Uterus (tissue), 3 donors: ENCODE measurements at regions not wholly inside any gene's neighbourhood (a gene's known extent, or its start where the extent isn't known, plus 50 kb on each side); places are given as distances from the start of the nearest gene placed in this dataset.

Experiments
- DNase-seq, 2 donors: peaks; one replicate each; pipeline ENCODE4 v3.0.0-alpha.2; 2019 to 2020
- H3K27ac ChIP-seq, 2 donors: fragments of 200-600 bp; sonication (generic); 1 replicate in 1 of 2; 2 replicates in 1 of 2; pipeline ENCODE4 v1.5.1; 2016 to 2018
- H3K27me3 ChIP-seq, 2 donors: fragments of 200-600 bp; sonication (generic); one replicate each; pipeline ENCODE4 v1.5.1; 2018 to 2019; ENCODE audit warnings: control low read depth in 1 of 2
- H3K36me3 ChIP-seq, 2 donors: fragments of 200-600 bp; sonication (generic); one replicate each; pipeline ENCODE4 v1.5.1; 2019; ENCODE audit warnings: control low read depth in 1 of 2
- H3K4me1 ChIP-seq, 2 donors: fragments of 200-600 bp; sonication (generic); one replicate each; pipeline ENCODE4 v1.5.1; 2018 to 2019; ENCODE audit warnings: control low read depth in 1 of 2
- H3K4me3 ChIP-seq, 2 donors: fragments of 200-600 bp; sonication (generic); 1 replicate in 1 of 2; 2 replicates in 1 of 2; pipeline ENCODE4 v1.5.1; 2018 to 2019; ENCODE audit warnings: mild to moderate bottlenecking in 1 of 2
- H3K9me3 ChIP-seq, 2 donors: fragments of 200-600 bp; sonication (generic); one replicate each; pipeline ENCODE4 v1.5.1; 2019; ENCODE audit warnings: control low read depth in 1 of 2
- POLR2A ChIP-seq, 2 donors: fragments of 450-650 bp; IDR thresholded peaks; one replicate each; pipeline ENCODE4 v1.6.1; 2016; ENCODE audit warnings: antibody characterized with exemption in 2 of 2, mild to moderate bottlenecking in 1 of 2, moderate library complexity in 1 of 2
- intact Hi-C: fragments of 100-400 bp; cut with DNase I; formaldehyde crosslinking; loops from one replicate; pipeline ENCODE4 v1.15.1; 2023; ENCODE audit warnings: low total_unique reads
- TF ChIP-seq, protein P1 (sequence below), 4 experiments: fragments of 200-600 bp in 2 of 4; fragments of 450-650 bp in 2 of 4; sonication (generic) in 2 of 4; IDR thresholded peaks; one replicate each; pipeline ENCODE4 v1.5.1; 2016 to 2019; ENCODE audit warnings: antibody characterized with exemption in 4 of 4, mild to moderate bottlenecking in 2 of 4, moderate library complexity in 1 of 4
- donor health status: DM: yes; HTN: yes; CAD: no.

DNA sequence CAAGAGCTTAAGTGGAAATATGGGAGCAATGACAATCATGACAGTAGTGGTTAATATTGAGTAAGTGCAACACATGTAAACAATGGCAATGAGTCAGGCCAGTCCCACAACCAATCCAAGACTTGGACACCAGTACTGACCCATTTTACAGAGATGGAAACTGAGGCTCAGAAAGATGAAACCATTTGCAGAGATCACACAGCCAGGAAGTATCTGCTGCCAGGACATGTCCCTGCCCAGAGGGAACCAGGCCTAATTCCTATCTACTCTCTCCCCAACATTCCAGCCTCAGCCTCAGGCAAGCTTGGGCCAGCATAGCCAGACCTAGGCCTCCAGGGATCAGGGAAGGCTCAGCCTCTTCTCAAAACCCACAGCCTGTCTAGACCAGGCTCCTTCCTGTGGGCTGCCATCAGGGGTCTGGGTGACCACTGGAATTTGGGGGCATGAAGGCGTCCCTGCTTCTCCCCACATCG, 395.1 kb downstream of the MN1 start:
- TF ChIP-seq, protein P1, sequence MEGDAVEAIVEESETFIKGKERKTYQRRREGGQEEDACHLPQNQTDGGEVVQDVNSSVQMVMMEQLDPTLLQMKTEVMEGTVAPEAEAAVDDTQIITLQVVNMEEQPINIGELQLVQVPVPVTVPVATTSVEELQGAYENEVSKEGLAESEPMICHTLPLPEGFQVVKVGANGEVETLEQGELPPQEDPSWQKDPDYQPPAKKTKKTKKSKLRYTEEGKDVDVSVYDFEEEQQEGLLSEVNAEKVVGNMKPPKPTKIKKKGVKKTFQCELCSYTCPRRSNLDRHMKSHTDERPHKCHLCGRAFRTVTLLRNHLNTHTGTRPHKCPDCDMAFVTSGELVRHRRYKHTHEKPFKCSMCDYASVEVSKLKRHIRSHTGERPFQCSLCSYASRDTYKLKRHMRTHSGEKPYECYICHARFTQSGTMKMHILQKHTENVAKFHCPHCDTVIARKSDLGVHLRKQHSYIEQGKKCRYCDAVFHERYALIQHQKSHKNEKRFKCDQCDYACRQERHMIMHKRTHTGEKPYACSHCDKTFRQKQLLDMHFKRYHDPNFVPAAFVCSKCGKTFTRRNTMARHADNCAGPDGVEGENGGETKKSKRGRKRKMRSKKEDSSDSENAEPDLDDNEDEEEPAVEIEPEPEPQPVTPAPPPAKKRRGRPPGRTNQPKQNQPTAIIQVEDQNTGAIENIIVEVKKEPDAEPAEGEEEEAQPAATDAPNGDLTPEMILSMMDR (IDR thresholded peaks at IDR 0.05), result no peak
- TF ChIP-seq POLR2A (IDR thresholded peaks at IDR 0.05), result no peak
- no peaks in the 10 kb centered on the region for H3K4me1 ChIP-seq
- DNase-seq, result no peak

DNA sequence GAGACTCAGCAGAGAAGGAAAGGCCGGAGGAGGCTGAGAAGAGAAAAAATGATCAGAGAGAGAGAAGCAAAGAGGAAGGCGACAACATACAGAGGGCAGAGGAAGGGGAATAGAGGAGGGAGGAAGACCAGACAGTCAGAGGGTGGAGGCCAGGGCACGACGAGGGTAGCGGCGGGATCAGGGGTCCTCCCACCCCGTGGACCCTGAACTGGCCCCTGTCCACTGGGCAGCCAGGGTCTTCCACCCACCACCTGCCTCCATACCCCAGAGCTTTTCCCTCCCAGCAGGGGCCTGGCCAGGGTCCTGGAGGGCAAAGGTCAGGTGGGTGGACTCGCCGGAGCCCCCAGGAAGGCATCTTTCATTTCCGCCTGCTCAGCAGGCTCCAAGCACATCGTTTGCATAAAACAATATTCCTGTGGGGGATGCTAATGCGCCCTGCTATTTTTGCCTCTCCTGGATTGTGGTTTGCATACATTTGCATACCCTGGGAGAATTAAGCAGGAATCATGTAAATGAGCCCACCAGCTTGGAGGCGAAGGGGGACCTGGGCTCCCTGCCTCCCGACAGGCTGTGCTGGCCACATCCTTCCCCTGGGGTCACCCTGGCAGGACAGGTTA, 394.1 kb downstream of the MN1 start:
- H3K4me1 ChIP-seq, result no peaks in the 10 kb centered on the region
- no peak overlapping the region for H3K4me3 ChIP-seq
- intact Hi-C loops, result no loop called here
- no peak for DNase-seq
- no peak overlapping the region for H3K27ac ChIP-seq
- TF ChIP-seq, protein P1 (IDR thresholded peaks at IDR 0.05), result no peak
- no peak for TF ChIP-seq POLR2A (IDR thresholded peaks at IDR 0.05)
- H3K36me3 ChIP-seq, result no peaks in the 10 kb centered on the region
- no peaks in the 10 kb centered on the region for H3K27me3 ChIP-seq
- H3K9me3 ChIP-seq, result no peaks in the 10 kb centered on the region

More for the DNA sequence above, 395.1 kb downstream of the MN1 start:
- intact Hi-C loops, result no loop called here
- no peaks in the 10 kb centered on the region for H3K9me3 ChIP-seq
- no peak overlapping the region for H3K4me3 ChIP-seq
- H3K27ac ChIP-seq, result no peak overlapping the region
- H3K27me3 ChIP-seq, result no peaks in the 10 kb centered on the region
- H3K36me3 ChIP-seq, result no peaks in the 10 kb centered on the region

DNA sequence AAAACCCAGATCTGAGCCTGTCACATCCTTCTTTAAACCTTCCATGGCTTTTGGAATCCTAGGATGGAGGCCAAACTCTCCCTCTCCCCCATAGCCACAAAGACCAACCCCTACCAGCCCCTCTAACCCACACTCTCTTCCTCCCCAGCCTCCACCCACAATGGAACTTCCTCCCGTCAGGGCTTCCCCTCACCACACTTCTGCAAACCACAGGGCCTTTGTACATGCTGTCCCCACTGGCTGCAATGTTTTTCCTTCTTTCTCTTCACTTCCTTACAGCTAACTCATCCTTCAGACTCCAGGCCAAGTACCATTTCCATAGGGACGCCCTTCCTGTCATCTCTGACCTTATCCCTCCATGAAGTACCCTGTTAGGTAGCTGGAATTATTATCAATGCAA, 393.5 kb downstream of the MN1 start:
- no peak for DNase-seq
- no peak overlapping the region for H3K4me3 ChIP-seq
- TF ChIP-seq POLR2A (IDR thresholded peaks at IDR 0.05), result no peak
- TF ChIP-seq, protein P1 (IDR thresholded peaks at IDR 0.05), result no peak
- intact Hi-C loops, result no loop called here
- no peaks in the 10 kb centered on the region for H3K27me3 ChIP-seq
- H3K9me3 ChIP-seq, result no peaks in the 10 kb centered on the region
- no peaks in the 10 kb centered on the region for H3K4me1 ChIP-seq
- no peak overlapping the region for H3K27ac ChIP-seq
- no peaks in the 10 kb centered on the region for H3K36me3 ChIP-seq

DNA sequence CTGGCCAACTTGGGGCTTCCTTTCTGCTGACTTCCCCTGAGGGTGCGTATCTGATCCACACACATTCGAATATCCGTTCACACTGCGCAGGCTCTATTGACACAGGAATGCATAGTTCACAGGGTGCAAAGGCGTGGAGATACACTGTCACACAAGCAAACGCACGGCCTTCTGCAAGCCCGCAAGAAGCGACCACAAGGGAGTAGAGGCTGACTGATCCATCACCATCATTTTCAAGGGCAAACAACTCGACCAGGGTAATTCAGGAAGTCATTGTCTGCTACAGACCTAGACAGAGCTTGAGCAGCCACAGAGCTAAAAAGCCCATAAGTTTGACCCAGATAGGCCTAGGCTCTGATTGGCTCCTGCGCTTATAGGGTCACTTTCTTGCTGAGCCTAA, 392.3 kb downstream of the MN1 start:
- Histone ChIP-seq H3K27me3 (no peaks in the 10 kb centered on the region), H3K4me1 (no peaks in the 10 kb centered on the region), H3K27ac (no peak overlapping the region), H3K9me3 (no peaks in the 10 kb centered on the region), H3K4me3 (no peak overlapping the region), H3K36me3 (no peaks in the 10 kb centered on the region)
- no peak for DNase-seq
- intact Hi-C loops, result no loop called here
- no peak for TF ChIP-seq POLR2A (IDR thresholded peaks at IDR 0.05)
- TF ChIP-seq, protein P1 (IDR thresholded peaks at IDR 0.05), result no peak

DNA sequence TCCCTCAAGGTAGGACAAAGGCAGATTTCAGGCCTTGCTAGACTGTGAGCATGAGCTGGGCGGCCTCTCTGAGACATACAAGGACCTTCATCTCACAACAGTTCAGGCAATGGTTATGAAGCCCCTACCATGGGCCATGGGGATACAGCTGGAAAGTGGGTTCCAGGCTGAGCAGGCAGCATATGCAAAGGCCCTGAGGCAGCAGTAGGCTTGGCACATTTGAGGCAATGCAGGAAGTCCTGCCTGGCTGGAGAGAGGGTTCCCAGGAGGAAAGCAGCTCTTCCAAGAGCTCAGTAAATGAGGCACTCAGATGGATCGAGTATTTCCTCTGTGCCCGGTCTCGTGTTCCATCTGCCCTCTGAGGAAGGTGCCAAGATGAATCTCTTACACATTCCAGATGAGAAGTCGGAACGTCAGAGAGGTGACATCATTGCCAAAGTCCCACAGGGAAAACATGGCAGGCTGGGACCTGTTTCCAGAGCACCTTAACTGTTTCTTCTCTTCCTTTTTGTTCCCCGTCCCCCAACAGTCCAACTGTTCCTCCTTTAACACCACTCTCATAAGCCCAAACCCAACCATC, 388.6 kb downstream of the MN1 start:
- H3K36me3 ChIP-seq, result no peaks in the 10 kb centered on the region
- intact Hi-C loops, result no loop called here

More for the DNA sequence above, 388.6 kb downstream of the MN1 start:
- Histone ChIP-seq H3K27me3 (no peaks in the 10 kb centered on the region), H3K4me1 (no peaks in the 10 kb centered on the region), H3K9me3 (no peaks in the 10 kb centered on the region), H3K27ac (no peak overlapping the region), H3K4me3 (no peak overlapping the region)
- TF ChIP-seq, protein P1 (IDR thresholded peaks at IDR 0.05), result no peak
- no peak for TF ChIP-seq POLR2A (IDR thresholded peaks at IDR 0.05)
- DNase-seq, result no peak
